ENCODE measurements at regions not wholly inside any gene's neighbourhood (a gene's known extent, or its start where the extent isn't known, plus 50 kb on each side); places are given as distances from the start of the nearest gene placed in this dataset.
"Not testable (repeated sequence)": the region's sequence is repeated elsewhere in the genome, so short reads cannot be mapped to it uniquely, and the experiment has no call there.

- peaks cover 0 to 2% (median 1%) of the 10 kb centered on the region in 3 donors for H3K27me3 Mint-ChIP-seq (ENCODE audit: low read depth in 3 of 3)
- no peaks in the 10 kb centered on the region for H3K4me1 Mint-ChIP-seq
- no peak for DNase-seq
- H3K4me3 Mint-ChIP-seq: no peak overlapping the region
- H3K9me3 Mint-ChIP-seq: peaks cover 0 to 9% (median 0%) of the 10 kb centered on the region in 6 donors
- H3K36me3 Mint-ChIP-seq: no peaks in the 10 kb centered on the region
- no peak overlapping the region for H3K27ac Mint-ChIP-seq
These were observed 448.9 kb upstream of the MEIS1 start for GRCh38 chr2:65985986-65986385.

DNA sequence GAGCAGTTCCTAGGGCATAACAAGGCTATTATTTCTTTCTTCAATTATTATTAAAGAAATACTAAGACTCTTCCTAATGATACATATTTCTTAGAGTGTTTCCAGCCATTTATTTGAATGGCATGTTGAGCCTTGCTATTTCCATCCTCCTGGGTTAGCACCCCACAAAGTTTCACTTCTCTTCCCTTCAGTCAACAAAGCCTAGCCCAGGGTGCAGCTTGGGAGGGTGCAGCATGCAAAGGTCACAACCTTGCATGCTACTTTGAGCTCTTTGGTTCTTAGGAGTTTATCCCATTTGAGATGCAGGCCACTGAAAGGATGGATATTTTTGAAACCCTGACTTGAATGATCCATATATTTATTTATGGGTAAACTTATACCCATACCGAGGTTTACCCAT lies 454.4 kb upstream of the MEIS1 start:
- no peaks in the 10 kb centered on the region for H3K27me3 Mint-ChIP-seq (ENCODE audit: low read depth in 3 of 3)
- peaks cover 0 to 2% (median under 1%) of the 10 kb centered on the region in 6 donors for H3K9me3 Mint-ChIP-seq
- H3K36me3 Mint-ChIP-seq: no peaks in the 10 kb centered on the region
- no peaks in the 10 kb centered on the region for H3K4me1 Mint-ChIP-seq
- H3K4me3 Mint-ChIP-seq: no peak overlapping the region
- no peak overlapping the region for H3K27ac Mint-ChIP-seq
- no peak for DNase-seq

GRCh38 chr2:65979446-65979845 lies 455.5 kb upstream of the MEIS1 start:
- Mint-ChIP-seq H3K4me3 (no peak overlapping the region), H3K36me3 (no peaks in the 10 kb centered on the region), H3K9me3 (peaks cover 0 to 2% (median under 1%) of the 10 kb centered on the region in 6 donors), H3K27ac (no peak overlapping the region), H3K27me3 (ENCODE audit: low read depth in 3 of 3) (no peaks in the 10 kb centered on the region), H3K4me1 (no peaks in the 10 kb centered on the region)
- no peak for DNase-seq

- H3K27me3 Mint-ChIP-seq (ENCODE audit: low read depth in 3 of 3): no peaks in the 10 kb centered on the region
- no peak for DNase-seq
These were observed 460.7 kb upstream of the MEIS1 start for GRCh38 chr2:65974067-65974723.

GRCh38 chr2:65969161-65969560 lies 465.8 kb upstream of the MEIS1 start:
- Mint-ChIP-seq H3K4me1 (no peaks in the 10 kb centered on the region), H3K4me3 (no peak overlapping the region), H3K27ac (no peak overlapping the region), H3K9me3 (peaks cover 0 to 5% (median 0%) of the 10 kb centered on the region in 6 donors), H3K27me3 (ENCODE audit: low read depth in 3 of 3) (peaks cover 0 to 3% (median 2%) of the 10 kb centered on the region in 3 donors), H3K36me3 (no peaks in the 10 kb centered on the region)
- DNase-seq: no peak

More at GRCh38 chr2:65974067-65974723, 460.7 kb upstream of the MEIS1 start:
- no peak overlapping the region for H3K4me3 Mint-ChIP-seq
- peaks cover 0 to 4% (median 0%) of the 10 kb centered on the region in 6 donors for H3K9me3 Mint-ChIP-seq
- H3K4me1 Mint-ChIP-seq: no peaks in the 10 kb centered on the region
- H3K27ac Mint-ChIP-seq: no peak overlapping the region
- no peaks in the 10 kb centered on the region for H3K36me3 Mint-ChIP-seq

- not testable (repeated sequence) for H3K9me3 Mint-ChIP-seq; H3K27ac Mint-ChIP-seq; DNase-seq; H3K4me3 Mint-ChIP-seq; H3K4me1 Mint-ChIP-seq; H3K36me3 Mint-ChIP-seq; H3K27me3 Mint-ChIP-seq (ENCODE audit: low read depth in 3 of 3)
These were observed 471.6 kb upstream of the MEIS1 start for GRCh38 chr2:65963303-65963702.

GRCh38 chr2:65960953-65961352 lies 474.0 kb upstream of the MEIS1 start:
- H3K4me1 Mint-ChIP-seq: no peaks in the 10 kb centered on the region
- peaks cover 0 to 7% (median 0%) of the 10 kb centered on the region in 6 donors for H3K9me3 Mint-ChIP-seq
- no peak overlapping the region for H3K27ac Mint-ChIP-seq
- no peaks in the 10 kb centered on the region for H3K36me3 Mint-ChIP-seq
- no peak for DNase-seq
- H3K27me3 Mint-ChIP-seq (ENCODE audit: low read depth in 3 of 3): peaks cover 0 to 4% (median 2%) of the 10 kb centered on the region in 3 donors
- H3K4me3 Mint-ChIP-seq: no peak overlapping the region

DNA sequence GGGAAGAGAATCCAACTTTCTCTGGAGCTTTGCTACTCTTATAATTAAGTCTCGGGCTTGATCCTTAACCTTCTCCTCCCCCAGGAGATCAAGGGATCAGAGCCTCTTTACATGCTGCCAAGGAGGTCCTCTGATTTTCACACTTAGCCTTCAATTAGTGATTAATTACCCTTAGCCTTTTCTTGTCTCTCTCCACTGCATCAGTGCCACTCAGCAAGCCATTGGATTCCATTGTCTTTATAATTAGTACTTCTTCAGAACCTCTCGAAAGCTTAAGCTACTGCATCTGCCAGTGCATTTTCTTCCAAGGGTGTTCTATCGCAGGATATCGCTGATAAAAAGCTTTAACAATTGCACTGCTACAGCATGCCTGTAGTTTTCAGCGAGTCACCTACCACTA lies 477.0 kb upstream of the MEIS1 start:
- Mint-ChIP-seq H3K36me3 (no peaks in the 10 kb centered on the region), H3K4me1 (no peaks in the 10 kb centered on the region), H3K4me3 (no peak overlapping the region), H3K9me3 (peaks cover 0 to 6% (median 0%) of the 10 kb centered on the region in 6 donors), H3K27ac (no peak overlapping the region), H3K27me3 (ENCODE audit: low read depth in 3 of 3) (peaks cover 0 to 4% (median 2%) of the 10 kb centered on the region in 3 donors)
- DNase-seq: no peak

DNA sequence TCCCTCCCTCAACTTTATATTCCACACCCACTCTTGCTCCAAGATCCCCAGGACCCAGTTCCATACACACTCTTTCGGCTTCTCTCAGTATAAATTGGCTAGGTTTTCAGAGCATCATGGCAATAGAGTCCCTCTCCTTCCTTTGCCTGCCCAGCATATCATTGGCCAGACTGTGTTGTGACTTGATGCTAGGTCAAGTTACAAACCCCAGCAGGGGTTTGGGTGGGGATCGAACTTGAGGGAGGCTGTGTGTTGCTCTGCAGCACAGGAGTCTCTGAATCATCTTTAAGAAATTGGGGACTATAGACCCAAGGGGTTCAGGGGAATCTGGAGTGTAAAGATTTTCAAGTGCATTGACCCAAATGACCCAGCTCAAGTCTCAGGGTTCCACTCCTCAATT lies 477.5 kb upstream of the MEIS1 start:
- Mint-ChIP-seq H3K9me3 (peaks cover 0 to 4% (median 0%) of the 10 kb centered on the region in 6 donors), H3K4me1 (no peaks in the 10 kb centered on the region), H3K4me3 (no peak overlapping the region), H3K27ac (no peak overlapping the region), H3K36me3 (no peaks in the 10 kb centered on the region), H3K27me3 (ENCODE audit: low read depth in 3 of 3) (peaks cover 0 to 4% (median 2%) of the 10 kb centered on the region in 3 donors)
- no peak for DNase-seq

GRCh38 chr2:65955259-65955658 lies 479.7 kb upstream of the MEIS1 start:
- Mint-ChIP-seq H3K9me3 (peaks cover 0 to 3% (median 0%) of the 10 kb centered on the region in 6 donors), H3K4me3 (no peak overlapping the region), H3K27ac (no peak overlapping the region), H3K4me1 (no peaks in the 10 kb centered on the region), H3K36me3 (no peaks in the 10 kb centered on the region), H3K27me3 (ENCODE audit: low read depth in 3 of 3) (peaks cover 0 to 4% (median 0%) of the 10 kb centered on the region in 3 donors)
- DNase-seq: no peak

GRCh38 chr2:65952966-65953761 lies 481.8 kb upstream of the MEIS1 start:
- Mint-ChIP-seq H3K9me3 (peaks cover 0 to 3% (median 0%) of the 10 kb centered on the region in 6 donors), H3K27me3 (ENCODE audit: low read depth in 3 of 3) (peaks cover 0 to 4% (median 0%) of the 10 kb centered on the region in 3 donors), H3K36me3 (no peaks in the 10 kb centered on the region), H3K4me3 (no peak overlapping the region), H3K27ac (no peak overlapping the region), H3K4me1 (no peaks in the 10 kb centered on the region)
- no peak for DNase-seq

DNA sequence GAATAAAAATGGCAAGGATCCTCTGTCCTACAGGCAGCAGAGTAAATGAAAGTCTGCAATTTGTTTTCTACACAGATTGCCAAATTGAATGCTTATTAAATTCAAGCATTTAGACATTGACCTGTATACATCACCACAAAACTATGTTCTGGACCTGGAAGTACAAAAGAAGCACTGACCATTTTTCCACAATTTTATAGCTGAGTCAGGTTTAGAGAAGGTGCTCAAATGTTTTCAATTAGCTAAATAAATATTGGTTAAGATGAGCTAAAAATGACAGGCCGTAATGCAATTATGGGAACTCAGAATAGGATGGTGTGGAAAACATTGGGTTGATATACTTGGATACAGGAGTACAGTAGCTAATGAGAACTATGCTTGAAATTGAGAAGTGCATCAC lies 490.7 kb upstream of the MEIS1 start:
- Mint-ChIP-seq H3K27ac (no peak overlapping the region), H3K9me3 (peaks cover 0 to 9% (median 0%) of the 10 kb centered on the region in 6 donors), H3K27me3 (ENCODE audit: low read depth in 3 of 3) (peaks cover 0 to 3% (median 0%) of the 10 kb centered on the region in 3 donors), H3K36me3 (no peaks in the 10 kb centered on the region), H3K4me1 (no peaks in the 10 kb centered on the region), H3K4me3 (no peak overlapping the region)
- no peak for DNase-seq

- DNase-seq: no peak
- peaks cover 0 to 3% (median under 1%) of the 10 kb centered on the region in 3 donors for H3K27me3 Mint-ChIP-seq (ENCODE audit: low read depth in 3 of 3)
- H3K27ac Mint-ChIP-seq: no peak overlapping the region
- no peak overlapping the region for H3K4me3 Mint-ChIP-seq
- H3K9me3 Mint-ChIP-seq: peaks cover 0 to 9% (median 0%) of the 10 kb centered on the region in 6 donors
- no peaks in the 10 kb centered on the region for H3K4me1 Mint-ChIP-seq
- H3K36me3 Mint-ChIP-seq: no peaks in the 10 kb centered on the region
These were observed 491.7 kb upstream of the MEIS1 start for GRCh38 chr2:65943099-65943786.

GRCh38 chr2:65940856-65941255 lies 494.1 kb upstream of the MEIS1 start:
- no peak for DNase-seq
- no peaks in the 10 kb centered on the region for H3K4me1 Mint-ChIP-seq
- no peaks in the 10 kb centered on the region for H3K36me3 Mint-ChIP-seq
- H3K9me3 Mint-ChIP-seq: peaks cover 0 to 5% (median 0%) of the 10 kb centered on the region in 6 donors
- H3K27me3 Mint-ChIP-seq (ENCODE audit: low read depth in 3 of 3): peaks cover 0 to 1% (median 0%) of the 10 kb centered on the region in 3 donors
- no peak overlapping the region for H3K4me3 Mint-ChIP-seq
- H3K27ac Mint-ChIP-seq: no peak overlapping the region
